Tibial artery (tissue), 4 donors: ENCODE measurements at regions not wholly inside any gene's neighbourhood (a gene's known extent, or its start where the extent isn't known, plus 50 kb on each side); places are given as distances from the start of the nearest gene placed in this dataset.

Experiments used
- DNase-seq, 2 donors: peaks; one replicate each; pipeline ENCODE4 v3.0.0-alpha.2; 2019
- H3K27ac ChIP-seq, 2 donors: fragments of 200-600 bp; sonication (generic) in 1 of 2; 1 replicate in 1 of 2; 2 replicates in 1 of 2; pipeline ENCODE4 v1.5.1; 2018 to 2019; ENCODE audit warnings: mild to moderate bottlenecking in 1 of 2
- H3K27me3 ChIP-seq, 2 donors: fragments of 200-600 bp; sonication (generic) in 1 of 2; one replicate each; pipeline versions ENCODE4 v1.5.1 to v1.6.0; 2016 to 2019
- H3K36me3 ChIP-seq, 3 donors: fragments of 200-600 bp; sonication (generic) in 2 of 3; one replicate each; pipeline ENCODE4 v1.5.1; 2016 to 2019; ENCODE audit warnings: mild to moderate bottlenecking in 2 of 3
- H3K4me1 ChIP-seq, 4 donors: fragments of 200-600 bp; sonication (generic) in 2 of 4; 1 replicate in 3 of 4; 2 replicates in 1 of 4; pipeline ENCODE4 v1.5.1; 2016 to 2019
- H3K4me3 ChIP-seq, 2 donors: fragments of 200-600 bp; sonication (generic) in 1 of 2; 1 replicate in 1 of 2; 2 replicates in 1 of 2; pipeline ENCODE4 v1.5.1; 2018 to 2019; ENCODE audit warnings: mild to moderate bottlenecking in 2 of 2
- H3K9me3 ChIP-seq, 3 donors: fragments of 200-600 bp; sonication (generic) in 1 of 3; one replicate each; pipeline ENCODE4 v1.5.1; 2016 to 2019
- intact Hi-C: fragments of 100-400 bp; cut with DNase I; formaldehyde crosslinking; loops from one replicate; pipeline ENCODE4 v1.15.0; 2023; ENCODE audit warnings: low total_unique reads
- TF ChIP-seq, protein P1 (sequence below), 2 experiments: fragments of 200-600 bp in 1 of 2; fragments of 450-650 bp in 1 of 2; IDR thresholded peaks; one replicate each; pipeline ENCODE4 v1.5.1; 2017 to 2019; ENCODE audit warnings: antibody characterized with exemption in 2 of 2, mild to moderate bottlenecking in 1 of 2, moderate library complexity in 1 of 2

GRCh38 chr18:2306606-2307005, 264.7 kb downstream of the METTL4 start:
- no peak for DNase-seq
- intact Hi-C loops = no loop called here
- Histone ChIP-seq H3K4me1 (no peaks in the 10 kb centered on the region), H3K27me3 (no peaks in the 10 kb centered on the region), H3K27ac (no peak overlapping the region), H3K36me3 (no peaks in the 10 kb centered on the region), H3K4me3 (no peak overlapping the region), H3K9me3 (no peaks in the 10 kb centered on the region)
- TF ChIP-seq, protein P1, sequence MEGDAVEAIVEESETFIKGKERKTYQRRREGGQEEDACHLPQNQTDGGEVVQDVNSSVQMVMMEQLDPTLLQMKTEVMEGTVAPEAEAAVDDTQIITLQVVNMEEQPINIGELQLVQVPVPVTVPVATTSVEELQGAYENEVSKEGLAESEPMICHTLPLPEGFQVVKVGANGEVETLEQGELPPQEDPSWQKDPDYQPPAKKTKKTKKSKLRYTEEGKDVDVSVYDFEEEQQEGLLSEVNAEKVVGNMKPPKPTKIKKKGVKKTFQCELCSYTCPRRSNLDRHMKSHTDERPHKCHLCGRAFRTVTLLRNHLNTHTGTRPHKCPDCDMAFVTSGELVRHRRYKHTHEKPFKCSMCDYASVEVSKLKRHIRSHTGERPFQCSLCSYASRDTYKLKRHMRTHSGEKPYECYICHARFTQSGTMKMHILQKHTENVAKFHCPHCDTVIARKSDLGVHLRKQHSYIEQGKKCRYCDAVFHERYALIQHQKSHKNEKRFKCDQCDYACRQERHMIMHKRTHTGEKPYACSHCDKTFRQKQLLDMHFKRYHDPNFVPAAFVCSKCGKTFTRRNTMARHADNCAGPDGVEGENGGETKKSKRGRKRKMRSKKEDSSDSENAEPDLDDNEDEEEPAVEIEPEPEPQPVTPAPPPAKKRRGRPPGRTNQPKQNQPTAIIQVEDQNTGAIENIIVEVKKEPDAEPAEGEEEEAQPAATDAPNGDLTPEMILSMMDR (IDR thresholded peaks at IDR 0.05) = no peak

DNA sequence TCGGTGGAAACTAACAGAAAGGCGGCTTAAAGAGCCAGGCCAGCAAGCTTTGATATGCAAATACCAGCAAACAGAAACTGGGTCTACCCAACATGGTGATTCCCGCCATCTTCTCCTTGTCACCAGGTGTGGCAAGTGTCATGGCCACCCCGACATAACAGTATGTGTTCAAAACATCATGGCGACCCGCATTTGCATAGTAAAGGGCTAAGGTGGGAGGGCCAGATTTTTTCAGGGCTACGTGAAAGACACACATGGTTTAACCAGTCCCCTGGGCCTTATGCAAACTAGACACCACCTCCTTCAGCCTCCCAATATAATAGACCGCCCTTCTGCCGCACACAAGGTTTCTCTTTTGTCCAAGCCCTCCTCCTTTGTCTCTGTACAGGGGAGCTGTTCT, 260.4 kb downstream of the METTL4 start:
- intact Hi-C loops = no loop called here
- H3K9me3 ChIP-seq = no peaks in the 10 kb centered on the region

GRCh38 chr18:2312440-2312839, 258.9 kb downstream of the METTL4 start:
- intact Hi-C loops = no loop called here
- Histone ChIP-seq H3K9me3 (no peaks in the 10 kb centered on the region), H3K27ac (no peak overlapping the region), H3K4me3 (no peak overlapping the region), H3K36me3 (no peaks in the 10 kb centered on the region), H3K4me1 (no peaks in the 10 kb centered on the region), H3K27me3 (no peaks in the 10 kb centered on the region)
- no peak for DNase-seq
- TF ChIP-seq, protein P1 (IDR thresholded peaks at IDR 0.05) = no peak

More for the DNA sequence above, 260.4 kb downstream of the METTL4 start:
- TF ChIP-seq, protein P1 (IDR thresholded peaks at IDR 0.05) = no peak
- Histone ChIP-seq H3K4me3 (no peak overlapping the region), H3K27ac (no peak overlapping the region), H3K4me1 (no peaks in the 10 kb centered on the region), H3K36me3 (no peaks in the 10 kb centered on the region), H3K27me3 (no peaks in the 10 kb centered on the region)
- no peak for DNase-seq

- H3K27me3 ChIP-seq = no peaks in the 10 kb centered on the region
- no peaks in the 10 kb centered on the region for H3K4me1 ChIP-seq
- DNase-seq = no peak
- TF ChIP-seq, protein P1 (IDR thresholded peaks at IDR 0.05) = no peak
- H3K4me3 ChIP-seq = no peak overlapping the region
- intact Hi-C loops = no loop called here
- H3K27ac ChIP-seq = no peak overlapping the region
- H3K9me3 ChIP-seq = no peaks in the 10 kb centered on the region
- no peaks in the 10 kb centered on the region for H3K36me3 ChIP-seq
Measured at GRCh38 chr18:2313332-2313731, 258.0 kb downstream of the METTL4 start.

- intact Hi-C loops = no loop called here
- Histone ChIP-seq H3K9me3 (no peaks in the 10 kb centered on the region), H3K27me3 (no peaks in the 10 kb centered on the region), H3K36me3 (no peaks in the 10 kb centered on the region), H3K4me1 (no peaks in the 10 kb centered on the region), H3K4me3 (no peak overlapping the region), H3K27ac (no peak overlapping the region)
- TF ChIP-seq, protein P1 (IDR thresholded peaks at IDR 0.05) = no peak
- DNase-seq = no peak
Measured at GRCh38 chr18:2316082-2316750, 255.1 kb downstream of the METTL4 start.
